Ascending aorta (tissue), 2 donors: ENCODE measurements at regions not wholly inside any gene's neighbourhood (a gene's known extent, or its start where the extent isn't known, plus 50 kb on each side); places are given as distances from the start of the nearest gene placed in this dataset.

Experiments
- DNase-seq, 2 donors: peaks; one replicate each; pipeline ENCODE4 v3.0.0-alpha.2; 2019; ENCODE audit warnings: low spot score in 2 of 2
- H3K27ac ChIP-seq, 2 donors: fragments of 200-600 bp; sonication (generic); one replicate each; pipeline ENCODE4 v1.5.1; 2016 to 2017; ENCODE audit warnings: mild to moderate bottlenecking in 1 of 2
- H3K27me3 ChIP-seq: fragments of 200-600 bp; sonication (generic); one replicate; pipeline ENCODE4 v1.5.1; 2017
- H3K36me3 ChIP-seq, 2 donors: fragments of 200-600 bp; sonication (generic); one replicate each; pipeline ENCODE4 v1.5.1; 2016
- H3K4me1 ChIP-seq, 2 donors: fragments of 200-600 bp; sonication (generic); one replicate each; pipeline ENCODE4 v1.5.1; 2016 to 2017; ENCODE audit warnings: mild to moderate bottlenecking in 1 of 2
- H3K4me3 ChIP-seq, 2 donors: fragments of 200-600 bp; sonication (generic); one replicate each; pipeline ENCODE4 v1.5.1; 2016 to 2017; ENCODE audit warnings: mild to moderate bottlenecking in 1 of 2
- H3K9me3 ChIP-seq, 2 donors: fragments of 200-600 bp; sonication (generic); one replicate each; pipeline ENCODE4 v1.5.1; 2016
- intact Hi-C: fragments of 100-400 bp; cut with DNase I; formaldehyde crosslinking; loops from one replicate; pipeline ENCODE4 v1.15.1; 2023
- TF ChIP-seq, protein P1 (sequence below), 3 experiments: fragments of 200-600 bp in 2 of 3; fragments of 450-650 bp in 1 of 3; sonication (generic) in 2 of 3; IDR thresholded peaks; one replicate each; pipeline ENCODE4 v1.5.1; 2016 to 2019; ENCODE audit warnings: antibody characterized with exemption in 3 of 3, mild to moderate bottlenecking in 1 of 3, moderate library complexity in 1 of 3

DNA sequence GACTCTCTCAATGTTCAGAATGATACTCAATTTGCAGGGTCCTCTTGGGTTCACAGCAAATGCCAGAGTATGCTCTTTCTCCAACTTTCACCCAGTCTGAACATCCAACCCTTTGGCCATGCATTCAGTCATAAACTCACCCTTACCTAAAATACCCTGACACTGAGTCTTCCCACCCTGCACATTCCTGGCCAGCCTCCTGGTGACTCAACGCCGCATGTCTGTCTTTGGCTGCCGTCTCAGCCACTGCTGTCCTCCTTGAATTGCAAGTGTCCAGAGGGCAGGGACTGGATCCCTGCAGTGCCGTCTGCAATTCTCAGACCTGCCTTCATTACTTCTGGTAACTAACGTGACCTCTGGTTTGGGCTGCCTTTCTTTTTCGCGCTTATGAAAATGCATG, 593.4 kb downstream of the QKI start:
- intact Hi-C loops, result loop anchor here (10.0 kb wide), 1 partner anchor 837 kb away; no protein-coding TSS in a partner anchor
- no peak for DNase-seq
- no peak overlapping the region for H3K4me3 ChIP-seq
- no peaks in the 10 kb centered on the region for H3K4me1 ChIP-seq
- no peaks in the 10 kb centered on the region for H3K36me3 ChIP-seq
- H3K27ac ChIP-seq, result no peak overlapping the region
- TF ChIP-seq, protein P1, sequence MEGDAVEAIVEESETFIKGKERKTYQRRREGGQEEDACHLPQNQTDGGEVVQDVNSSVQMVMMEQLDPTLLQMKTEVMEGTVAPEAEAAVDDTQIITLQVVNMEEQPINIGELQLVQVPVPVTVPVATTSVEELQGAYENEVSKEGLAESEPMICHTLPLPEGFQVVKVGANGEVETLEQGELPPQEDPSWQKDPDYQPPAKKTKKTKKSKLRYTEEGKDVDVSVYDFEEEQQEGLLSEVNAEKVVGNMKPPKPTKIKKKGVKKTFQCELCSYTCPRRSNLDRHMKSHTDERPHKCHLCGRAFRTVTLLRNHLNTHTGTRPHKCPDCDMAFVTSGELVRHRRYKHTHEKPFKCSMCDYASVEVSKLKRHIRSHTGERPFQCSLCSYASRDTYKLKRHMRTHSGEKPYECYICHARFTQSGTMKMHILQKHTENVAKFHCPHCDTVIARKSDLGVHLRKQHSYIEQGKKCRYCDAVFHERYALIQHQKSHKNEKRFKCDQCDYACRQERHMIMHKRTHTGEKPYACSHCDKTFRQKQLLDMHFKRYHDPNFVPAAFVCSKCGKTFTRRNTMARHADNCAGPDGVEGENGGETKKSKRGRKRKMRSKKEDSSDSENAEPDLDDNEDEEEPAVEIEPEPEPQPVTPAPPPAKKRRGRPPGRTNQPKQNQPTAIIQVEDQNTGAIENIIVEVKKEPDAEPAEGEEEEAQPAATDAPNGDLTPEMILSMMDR (IDR thresholded peaks at IDR 0.05), result no peak
- no peaks in the 10 kb centered on the region for H3K27me3 ChIP-seq
- no peaks in the 10 kb centered on the region for H3K9me3 ChIP-seq

DNA sequence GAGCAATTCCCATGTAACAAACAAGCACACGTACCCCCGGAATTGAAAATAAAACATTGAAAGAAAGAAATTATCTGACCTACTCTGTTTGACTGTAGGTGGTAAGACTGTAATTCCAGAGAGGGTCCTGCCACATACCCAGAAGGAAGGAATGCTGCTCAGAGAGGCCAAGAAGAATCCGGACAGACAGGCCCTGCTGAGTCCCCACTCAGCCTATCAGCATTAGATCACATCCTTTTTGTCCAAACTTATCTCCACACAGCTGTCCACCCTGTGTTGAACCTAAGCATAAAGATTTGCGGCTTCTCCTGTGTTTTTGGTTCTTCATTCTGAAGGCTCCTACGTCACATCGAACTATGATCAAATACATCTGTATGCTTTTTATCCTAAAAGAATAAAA, 591.9 kb downstream of the QKI start:
- Histone ChIP-seq H3K27ac (no peak overlapping the region), H3K4me1 (no peaks in the 10 kb centered on the region), H3K27me3 (no peaks in the 10 kb centered on the region), H3K36me3 (no peaks in the 10 kb centered on the region), H3K4me3 (no peak overlapping the region), H3K9me3 (no peaks in the 10 kb centered on the region)
- intact Hi-C loops, result loop anchor here (10.0 kb wide), 1 partner anchor 838 kb away; no protein-coding TSS in a partner anchor
- no peak for DNase-seq
- TF ChIP-seq, protein P1 (IDR thresholded peaks at IDR 0.05), result no peak

DNA sequence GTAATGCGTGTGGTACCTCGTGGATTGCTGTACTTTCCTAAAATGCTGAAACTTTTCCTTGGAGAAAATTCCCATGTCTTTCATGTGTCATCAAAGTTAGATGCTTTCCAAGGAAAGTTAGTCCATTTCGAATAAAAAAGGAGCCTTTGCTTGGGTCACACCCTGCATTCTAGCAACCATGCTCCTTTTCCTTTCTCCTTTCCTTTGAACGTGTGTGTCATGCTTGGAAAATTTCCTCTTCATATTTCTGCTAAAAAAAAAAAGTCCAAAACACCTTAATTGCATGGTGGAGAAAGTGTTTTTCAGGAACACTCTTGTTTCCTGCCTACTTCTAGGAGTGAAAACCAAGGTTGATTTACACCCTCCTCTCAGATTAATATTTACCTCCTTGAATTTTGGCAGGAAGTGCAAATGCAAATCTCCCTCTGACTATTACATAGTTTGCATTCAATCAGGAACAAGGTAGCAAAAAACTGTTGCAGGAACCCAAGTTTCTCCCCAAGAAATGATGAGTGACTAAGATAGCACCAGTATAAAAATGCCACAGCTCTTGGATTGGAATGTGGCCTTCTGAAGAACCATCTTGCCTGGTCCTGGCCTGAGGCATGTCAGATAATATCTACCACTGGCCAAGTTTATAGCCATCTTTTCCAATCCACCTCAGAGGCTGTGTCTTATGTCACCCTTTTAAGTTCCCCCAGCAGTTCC, 590.6 kb downstream of the QKI start:
- Histone ChIP-seq H3K4me3 (no peak overlapping the region), H3K27ac (no peak overlapping the region), H3K9me3 (no peaks in the 10 kb centered on the region), H3K4me1 (no peaks in the 10 kb centered on the region), H3K36me3 (no peaks in the 10 kb centered on the region), H3K27me3 (no peaks in the 10 kb centered on the region)
- intact Hi-C loops, result loop anchor here (10.0 kb wide), 1 partner anchor 840 kb away; no protein-coding TSS in a partner anchor
- TF ChIP-seq, protein P1 (IDR thresholded peaks at IDR 0.05), result no peak
- DNase-seq, result no peak

DNA sequence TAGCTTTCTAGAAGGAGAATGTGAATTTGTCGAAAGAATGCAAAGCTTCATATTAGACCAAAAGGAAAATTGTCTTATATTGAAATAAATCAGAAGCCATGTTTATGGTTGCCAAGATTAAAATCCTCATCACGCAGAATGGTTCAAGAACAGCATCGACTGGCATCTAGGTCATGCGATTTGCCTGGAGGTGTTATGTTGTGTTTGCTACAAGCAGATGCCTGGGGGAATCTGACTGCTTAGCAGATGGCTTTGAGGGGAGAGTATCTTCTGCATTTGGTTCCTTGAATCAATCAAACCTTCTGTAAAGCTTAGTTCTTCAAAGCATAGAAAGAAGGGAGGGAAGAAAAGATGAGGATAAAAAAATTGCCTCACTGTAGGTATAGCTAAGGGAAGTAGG, 585.8 kb downstream of the QKI start:
- no peak for DNase-seq
- no peak overlapping the region for H3K4me3 ChIP-seq
- intact Hi-C loops, result loop anchor here (10.0 kb wide), 1 partner anchor 845 kb away; no protein-coding TSS in a partner anchor
- no peak overlapping the region for H3K27ac ChIP-seq
- H3K9me3 ChIP-seq, result no peaks in the 10 kb centered on the region
- no peaks in the 10 kb centered on the region for H3K27me3 ChIP-seq
- no peaks in the 10 kb centered on the region for H3K4me1 ChIP-seq
- TF ChIP-seq, protein P1 (IDR thresholded peaks at IDR 0.05), result no peak
- H3K36me3 ChIP-seq, result no peaks in the 10 kb centered on the region

DNA sequence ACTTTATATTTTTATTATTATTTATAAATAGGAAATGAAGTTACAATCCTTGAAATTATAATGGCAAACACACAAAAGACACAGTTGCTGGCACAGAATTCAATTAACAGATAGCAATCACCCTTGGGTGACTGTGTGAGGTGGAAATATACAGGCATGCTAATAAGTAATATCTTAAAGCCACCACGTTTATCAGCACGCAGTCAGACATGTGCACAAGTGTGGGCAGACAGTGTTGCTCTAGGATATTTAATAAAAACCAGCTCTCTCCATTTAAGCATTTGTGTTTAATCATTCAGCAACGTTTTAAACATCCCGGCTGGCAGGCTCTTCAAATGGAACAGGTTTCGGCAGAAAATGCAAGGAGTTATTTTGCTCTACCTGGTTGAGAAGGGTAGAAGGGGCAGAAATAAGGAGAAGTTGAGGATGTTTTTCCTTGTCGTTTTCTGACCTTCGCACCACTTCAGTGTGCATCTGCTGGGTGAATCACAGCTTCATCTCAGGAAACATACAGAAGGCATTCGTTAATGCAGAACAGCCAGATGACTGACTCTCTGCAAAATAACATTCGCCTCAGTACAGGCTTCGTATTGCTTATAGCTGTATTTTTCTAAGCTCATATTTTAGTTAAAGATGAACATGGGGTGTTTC, 585.1 kb downstream of the QKI start:
- no peak overlapping the region for H3K27ac ChIP-seq
- no peaks in the 10 kb centered on the region for H3K36me3 ChIP-seq
- no peaks in the 10 kb centered on the region for H3K9me3 ChIP-seq
- H3K4me1 ChIP-seq, result no peaks in the 10 kb centered on the region
- DNase-seq, result no peak
- H3K27me3 ChIP-seq, result no peaks in the 10 kb centered on the region
- H3K4me3 ChIP-seq, result no peak overlapping the region
- TF ChIP-seq, protein P1 (IDR thresholded peaks at IDR 0.05), result no peak
- intact Hi-C loops, result loop anchor here (10.0 kb wide), 1 partner anchor 845 kb away; no protein-coding TSS in a partner anchor
